Right atrium auricular region (tissue), 2 donors: ENCODE measurements at regions not wholly inside any gene's neighbourhood (a gene's known extent, or its start where the extent isn't known, plus 50 kb on each side); places are given as distances from the start of the nearest gene placed in this dataset.
A peak's percentile ranks its signal among the peaks of the same experiment; 100 is the strongest.
"Not testable (repeated sequence)": the region's sequence is repeated elsewhere in the genome, so short reads cannot be mapped to it uniquely, and the experiment has no call there.

Experiments
- DNase-seq: peaks from one replicate; pipeline ENCODE4 v3.0.0-alpha.2; 2019; ENCODE audit warnings: low spot score
- H3K27ac ChIP-seq, 2 donors: fragments of 200-600 bp; sonication (generic); 1 replicate in 1 of 2; 2 replicates in 1 of 2; pipeline ENCODE4 v1.5.1; 2016 to 2019
- H3K27me3 ChIP-seq, 2 donors: fragments of 200-600 bp; sonication (generic); one replicate each; pipeline versions ENCODE4 v1.5.1 to v1.6.0; 2017 to 2019
- H3K36me3 ChIP-seq: fragments of 200-600 bp; sonication (generic); one replicate; pipeline ENCODE4 v1.5.1; 2016
- H3K4me1 ChIP-seq, 2 donors: fragments of 200-600 bp; sonication (generic); one replicate each; pipeline versions ENCODE4 v1.5.1 to v1.6.0; 2017 to 2019
- H3K4me3 ChIP-seq, 2 donors: fragments of 200-600 bp; sonication (generic); 1 replicate in 1 of 2; 2 replicates in 1 of 2; pipeline ENCODE4 v1.5.1; 2017 to 2019; ENCODE audit warnings: mild to moderate bottlenecking in 1 of 2, moderate library complexity in 1 of 2
- H3K9me3 ChIP-seq, 2 donors: fragments of 200-600 bp; sonication (generic); one replicate each; pipeline ENCODE4 v1.5.1; 2019
- TF ChIP-seq, protein P1 (sequence below), 2 donors: fragments of 200-600 bp; sonication (generic); IDR thresholded peaks; one replicate each; pipeline ENCODE4 v1.5.1; 2019; ENCODE audit warnings: antibody characterized with exemption in 2 of 2

DNA sequence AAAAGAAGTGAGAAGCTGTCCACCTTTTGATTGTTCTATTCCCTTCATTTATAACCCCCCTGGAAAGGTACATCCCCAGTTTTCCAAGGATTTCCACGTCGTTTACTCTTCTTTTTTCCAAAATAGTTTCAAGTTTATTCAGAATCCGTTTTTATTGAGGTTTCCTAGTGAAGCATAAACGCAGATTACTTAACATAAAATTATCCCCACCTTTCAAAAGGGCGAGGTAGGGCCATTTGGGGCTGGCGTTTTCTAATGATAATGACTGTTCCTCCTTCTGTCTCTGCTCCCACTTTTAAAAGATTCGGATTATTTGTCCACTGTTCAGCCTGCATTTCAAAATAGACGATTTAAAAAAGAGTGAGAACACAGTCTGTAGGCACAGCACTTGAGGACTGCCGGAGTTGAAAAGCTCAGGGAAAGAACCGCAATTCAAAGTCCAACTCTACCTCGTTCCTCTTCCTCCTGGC lies 165.2 kb upstream of the PPP1R3A start:
- peaks cover 0 to 37% of the 10 kb centered on the region in 2 donors for H3K4me1 ChIP-seq
- peak overlapping the region; percentile 82 for H3K27ac ChIP-seq
- TF ChIP-seq, protein P1, sequence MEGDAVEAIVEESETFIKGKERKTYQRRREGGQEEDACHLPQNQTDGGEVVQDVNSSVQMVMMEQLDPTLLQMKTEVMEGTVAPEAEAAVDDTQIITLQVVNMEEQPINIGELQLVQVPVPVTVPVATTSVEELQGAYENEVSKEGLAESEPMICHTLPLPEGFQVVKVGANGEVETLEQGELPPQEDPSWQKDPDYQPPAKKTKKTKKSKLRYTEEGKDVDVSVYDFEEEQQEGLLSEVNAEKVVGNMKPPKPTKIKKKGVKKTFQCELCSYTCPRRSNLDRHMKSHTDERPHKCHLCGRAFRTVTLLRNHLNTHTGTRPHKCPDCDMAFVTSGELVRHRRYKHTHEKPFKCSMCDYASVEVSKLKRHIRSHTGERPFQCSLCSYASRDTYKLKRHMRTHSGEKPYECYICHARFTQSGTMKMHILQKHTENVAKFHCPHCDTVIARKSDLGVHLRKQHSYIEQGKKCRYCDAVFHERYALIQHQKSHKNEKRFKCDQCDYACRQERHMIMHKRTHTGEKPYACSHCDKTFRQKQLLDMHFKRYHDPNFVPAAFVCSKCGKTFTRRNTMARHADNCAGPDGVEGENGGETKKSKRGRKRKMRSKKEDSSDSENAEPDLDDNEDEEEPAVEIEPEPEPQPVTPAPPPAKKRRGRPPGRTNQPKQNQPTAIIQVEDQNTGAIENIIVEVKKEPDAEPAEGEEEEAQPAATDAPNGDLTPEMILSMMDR (IDR thresholded peaks at IDR 0.05), result no peak
- DNase-seq, result no peak
- no peaks in the 10 kb centered on the region for H3K9me3 ChIP-seq
- peaks cover 17 to 38% of the 10 kb centered on the region in 2 donors for H3K27me3 ChIP-seq
- peak overlapping the region; percentile 49 to 63 for H3K4me3 ChIP-seq
- H3K36me3 ChIP-seq, result no peaks in the 10 kb centered on the region

DNA sequence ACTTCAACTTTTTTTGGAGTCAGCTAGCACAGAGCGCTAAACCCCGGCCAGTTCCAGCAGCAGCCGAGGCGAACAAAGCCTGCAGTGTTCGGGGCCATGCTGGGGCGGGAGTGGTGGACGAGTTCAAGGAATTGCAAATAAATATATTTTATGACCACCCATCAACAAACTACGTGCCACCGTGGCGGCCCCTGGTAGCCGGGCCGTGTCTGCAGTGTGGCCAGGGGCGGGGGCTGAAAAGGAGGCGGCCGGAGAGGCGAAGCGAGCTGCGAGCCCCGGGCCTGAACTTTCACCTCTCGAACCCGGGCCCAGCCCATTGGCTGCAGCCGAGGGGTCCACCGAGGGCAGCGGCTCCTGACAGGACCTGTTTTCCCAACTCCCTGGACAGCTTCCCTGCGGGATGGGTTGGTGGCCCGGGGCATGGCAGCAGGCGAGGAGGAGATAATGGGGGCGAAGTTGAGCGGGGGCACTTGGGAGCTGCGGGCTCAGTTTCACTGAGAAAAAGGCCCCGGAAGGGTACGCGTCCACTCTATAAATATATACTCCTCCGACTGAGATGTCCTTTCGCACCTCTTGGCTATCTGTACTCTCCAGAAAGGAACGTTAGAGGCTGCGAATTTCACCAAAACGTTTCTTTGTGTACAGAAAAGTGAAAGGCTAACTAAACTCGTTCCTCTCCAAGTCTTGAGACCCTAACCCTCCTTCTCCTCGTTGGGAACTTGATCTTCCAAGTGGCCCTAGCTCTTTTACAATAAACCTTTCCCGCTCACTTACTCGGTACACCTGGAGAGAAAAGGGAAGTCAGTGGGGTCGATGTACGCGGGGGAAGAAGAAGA lies 164.6 kb upstream of the PPP1R3A start:
- Histone ChIP-seq H3K4me1 (peaks cover 0 to 37% of the 10 kb centered on the region in 2 donors), H3K36me3 (no peaks in the 10 kb centered on the region), H3K27ac (peak overlapping the region; percentile 29 to 82), H3K4me3 (peak overlapping the region; percentile 23 to 41), H3K9me3 (no peaks in the 10 kb centered on the region), H3K27me3 (peaks cover 17 to 38% of the 10 kb centered on the region in 2 donors)
- no peak for DNase-seq
- TF ChIP-seq, protein P1 (IDR thresholded peaks at IDR 0.05), result no peak

DNA sequence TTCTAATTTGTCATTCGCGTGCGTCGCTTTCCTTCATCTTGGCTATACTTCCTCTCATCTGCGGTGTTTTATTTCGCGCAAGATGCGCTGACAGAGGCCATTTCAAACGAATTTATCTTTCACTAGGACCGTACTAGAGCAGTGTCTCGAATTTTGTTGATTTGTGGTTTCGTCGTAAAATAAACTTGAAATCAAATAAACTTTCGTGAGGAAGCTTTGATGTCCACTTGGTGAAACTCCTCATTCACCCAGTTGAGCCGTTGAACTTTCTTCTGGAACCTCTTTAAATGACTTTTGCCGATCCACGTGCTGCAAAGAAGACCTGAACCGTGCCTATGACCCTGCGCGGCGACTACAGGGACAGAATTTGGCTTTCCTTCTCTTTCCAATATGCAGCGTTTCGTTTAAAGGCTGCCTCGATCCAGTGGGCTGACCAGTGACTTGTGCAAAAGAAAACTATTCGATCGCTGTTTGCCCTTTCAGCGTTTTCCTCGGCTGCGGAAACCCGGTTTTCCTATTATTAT lies 163.9 kb upstream of the PPP1R3A start:
- Histone ChIP-seq H3K4me3 (peak overlapping the region; percentile 23 to 41), H3K27me3 (peaks cover 17 to 38% of the 10 kb centered on the region in 2 donors), H3K9me3 (no peaks in the 10 kb centered on the region), H3K4me1 (peaks cover 0 to 37% of the 10 kb centered on the region in 2 donors), H3K36me3 (no peaks in the 10 kb centered on the region), H3K27ac (peak overlapping the region in 1 of 2 donors; percentile 37)
- TF ChIP-seq, protein P1 (IDR thresholded peaks at IDR 0.05), result no peak
- DNase-seq, result no peak

DNA sequence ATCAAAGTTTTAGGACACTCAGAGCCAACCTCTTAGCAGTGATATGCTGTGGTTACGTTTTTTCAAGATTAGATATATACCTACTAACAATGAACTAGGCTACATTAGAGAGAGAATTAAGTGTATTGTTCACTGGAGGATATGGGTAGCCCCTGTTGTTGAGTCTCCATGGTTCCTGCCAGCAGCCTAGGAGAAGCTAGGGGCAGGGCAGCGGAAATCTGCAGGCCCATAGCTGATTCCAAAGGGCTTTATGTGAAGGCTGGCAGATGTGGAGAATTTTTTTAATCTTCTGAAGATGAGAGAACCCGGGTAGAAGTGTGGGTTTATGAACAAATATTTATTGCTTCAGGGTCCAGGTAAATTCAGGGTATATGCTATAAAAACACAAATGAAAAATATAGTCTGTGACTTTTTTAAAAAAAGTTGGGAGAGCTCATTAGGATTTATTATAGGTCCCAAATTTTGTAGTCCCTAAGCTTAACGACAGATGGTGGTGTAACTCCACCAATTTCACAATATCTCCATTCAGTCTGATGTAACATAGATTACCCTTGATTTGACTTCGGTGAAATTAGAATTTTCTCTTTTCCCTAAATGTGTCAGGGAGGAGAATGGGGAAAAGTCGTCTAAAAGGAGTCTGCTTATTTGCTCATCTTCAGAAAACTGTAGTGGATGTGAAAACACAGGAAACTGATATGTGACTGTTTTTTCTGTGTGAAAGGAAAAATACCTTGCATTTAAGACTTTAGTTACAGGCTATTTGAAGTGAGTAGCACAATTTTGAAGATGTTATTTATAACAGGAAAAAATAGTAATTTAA lies 163.0 kb upstream of the PPP1R3A start:
- Histone ChIP-seq H3K4me1 (peaks cover 0 to 33% of the 10 kb centered on the region in 2 donors), H3K9me3 (no peaks in the 10 kb centered on the region), H3K27me3 (peaks cover 17 to 38% of the 10 kb centered on the region in 2 donors), H3K4me3 (peak overlapping the region in 1 of 2 donors; percentile 41), H3K27ac (no peak overlapping the region), H3K36me3 (no peaks in the 10 kb centered on the region)
- no peak for DNase-seq
- TF ChIP-seq, protein P1 (IDR thresholded peaks at IDR 0.05), result peak in 1 of 2 donors; percentile 58

DNA sequence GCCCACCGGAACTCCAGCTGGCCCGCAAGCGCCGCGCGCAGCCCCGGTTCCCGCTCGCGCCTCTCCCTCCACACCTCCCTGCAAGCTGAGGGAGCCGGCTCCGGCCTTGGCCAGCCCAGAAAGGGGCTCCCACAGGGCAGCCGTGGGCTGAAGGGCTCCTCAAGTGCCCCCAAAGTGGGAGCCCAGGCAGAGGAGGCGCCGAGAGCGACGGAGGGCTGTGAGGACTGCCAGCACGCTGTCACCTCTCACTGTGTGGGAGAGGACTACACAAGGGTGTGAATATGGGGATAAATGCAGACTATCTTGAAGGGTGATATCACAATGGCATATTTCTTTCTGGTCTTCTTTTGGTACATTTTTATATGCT lies 158.3 kb upstream of the PPP1R3A start:
- H3K9me3 ChIP-seq, H3K36me3 ChIP-seq, H3K4me3 ChIP-seq, DNase-seq, H3K27ac ChIP-seq, H3K4me1 ChIP-seq: not testable (repeated sequence)
- peaks cover 3 to 10% of the 10 kb centered on the region in 2 donors for H3K27me3 ChIP-seq

DNA sequence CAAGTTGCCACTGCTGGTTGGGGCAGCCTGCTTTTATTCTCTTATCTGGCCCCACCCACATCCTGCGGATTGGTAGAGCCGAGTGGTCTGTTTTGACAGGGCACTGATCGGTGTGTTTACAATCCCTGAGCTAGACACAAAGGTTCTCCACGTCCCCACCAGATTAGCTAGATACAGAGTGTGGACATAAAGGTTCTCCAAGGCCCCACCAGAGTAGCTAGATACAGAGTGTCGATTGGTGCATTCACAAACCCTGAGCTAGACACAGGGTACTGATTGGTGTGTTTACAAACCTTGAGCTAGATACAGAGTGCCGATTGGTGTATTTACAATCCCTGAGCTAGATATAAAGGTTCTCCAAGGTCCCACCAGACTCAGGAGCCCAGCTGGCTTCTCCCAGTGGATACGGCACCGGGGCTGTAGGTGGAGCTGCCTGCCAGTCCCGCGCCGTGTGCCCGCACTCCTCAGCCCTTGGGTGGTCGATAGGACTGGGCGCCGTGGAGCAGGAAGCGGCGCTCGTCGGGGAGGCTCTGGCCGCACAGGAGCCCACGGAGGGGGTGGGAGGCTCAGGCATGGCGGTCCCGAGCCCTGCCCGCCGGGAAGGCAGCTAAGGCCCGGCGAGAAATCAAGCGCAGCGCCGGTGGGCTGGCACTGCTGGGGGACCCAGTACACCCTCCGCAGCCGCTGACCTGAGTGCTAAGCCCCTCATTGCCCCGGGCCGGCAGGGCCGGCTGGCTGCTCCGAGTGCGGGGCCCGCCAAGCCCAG lies 157.8 kb upstream of the PPP1R3A start:
- H3K27me3 ChIP-seq, H3K9me3 ChIP-seq, H3K4me3 ChIP-seq, H3K36me3 ChIP-seq, H3K4me1 ChIP-seq, DNase-seq, H3K27ac ChIP-seq: not testable (repeated sequence)
